GM21619 (cell line): ENCODE measurements at regions not wholly inside any gene's neighbourhood (a gene's known extent, or its start where the extent isn't known, plus 50 kb on each side); places are given as distances from the start of the nearest gene placed in this dataset.

Experiments
- ATAC-seq: cut with Tn5 transposase; IDR thresholded peaks from one replicate; pipeline ENCODE4 v1.9.1; 2021; ENCODE audit not compliant: unreplicated experiment

GRCh38 chr1:34597877-34598514, 156.9 kb upstream of the GJB5 start:
- no peak for ATAC-seq

DNA sequence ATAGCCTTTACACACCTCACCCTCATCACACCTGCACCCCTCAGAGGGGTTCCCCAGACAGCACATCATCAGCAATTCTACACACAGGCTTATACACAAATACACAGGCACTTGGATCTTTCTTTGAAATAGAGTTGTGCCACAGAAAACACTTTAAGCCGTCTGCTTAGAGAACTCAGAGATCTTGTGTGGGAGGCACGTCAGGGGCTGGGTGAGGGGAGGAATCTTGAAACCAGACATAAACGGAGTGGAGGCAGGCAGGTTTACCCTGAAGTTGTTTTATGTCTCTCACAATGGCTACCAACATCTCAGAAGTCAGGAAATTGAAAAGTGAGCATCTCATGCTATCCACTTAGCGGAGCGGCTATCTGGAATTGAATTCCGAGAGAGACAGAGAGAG, 151.9 kb upstream of the GJB5 start:
- no peak for ATAC-seq

DNA sequence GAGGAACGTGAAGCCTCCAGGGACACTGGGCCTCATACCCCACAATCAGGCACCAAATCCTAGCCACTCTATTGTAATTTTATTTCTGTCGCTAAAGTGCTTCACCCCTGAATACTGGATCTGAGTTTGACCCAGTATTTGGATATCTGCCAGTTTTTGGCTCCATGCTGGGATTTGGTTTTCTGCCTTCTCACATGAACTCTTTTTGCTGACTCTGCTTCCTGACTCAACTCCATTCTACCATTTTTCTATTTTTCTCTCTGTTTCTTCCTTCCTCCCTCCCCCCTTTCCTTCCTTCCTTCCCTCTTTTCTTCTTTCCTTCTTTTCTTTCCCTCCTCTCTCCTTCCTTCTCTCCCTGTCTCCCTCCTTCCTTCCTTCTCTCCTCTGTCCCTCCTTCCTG, 151.3 kb upstream of the GJB5 start:
- ATAC-seq = no peak

DNA sequence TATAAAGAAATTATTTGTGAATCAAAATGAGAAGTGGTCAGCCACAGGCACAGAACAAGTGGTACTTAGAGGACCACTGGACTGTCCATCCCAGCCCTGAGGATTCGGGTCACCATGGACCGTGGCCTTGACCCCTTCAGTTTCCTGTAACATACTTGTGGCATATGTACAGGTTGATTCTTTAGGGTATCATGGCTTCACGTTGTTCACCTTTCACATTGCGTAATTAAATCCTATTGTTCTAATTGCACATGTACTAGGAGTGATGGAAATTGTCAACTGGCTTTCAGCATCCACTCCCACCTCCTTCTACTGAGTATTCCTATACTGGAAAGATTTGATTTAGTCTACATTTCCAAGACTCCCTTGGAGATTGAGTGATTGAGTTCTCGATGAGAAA, 148.3 kb upstream of the GJB5 start:
- ATAC-seq = no peak

DNA sequence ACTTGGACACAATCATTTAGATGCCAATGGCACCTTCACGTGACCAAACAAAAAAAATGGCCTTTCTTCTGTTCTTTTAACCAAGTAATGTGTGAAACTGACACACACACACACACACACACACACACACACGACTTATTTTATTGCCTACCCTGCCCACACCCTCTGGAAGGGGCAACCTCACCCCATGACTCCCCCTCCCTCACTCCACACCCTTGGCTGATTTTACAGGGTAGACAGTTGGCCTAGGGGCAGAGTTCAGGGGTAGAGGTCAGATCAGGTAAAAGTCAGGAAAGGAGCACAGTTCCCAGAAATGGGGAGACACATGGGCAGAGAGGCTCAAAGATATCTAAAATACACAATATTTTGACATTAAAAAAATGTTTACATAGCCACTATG, 144.8 kb upstream of the GJB5 start:
- no peak for ATAC-seq

GRCh38 chr1:34611571-34611970, 143.3 kb upstream of the GJB5 start:
- ATAC-seq = no peak

DNA sequence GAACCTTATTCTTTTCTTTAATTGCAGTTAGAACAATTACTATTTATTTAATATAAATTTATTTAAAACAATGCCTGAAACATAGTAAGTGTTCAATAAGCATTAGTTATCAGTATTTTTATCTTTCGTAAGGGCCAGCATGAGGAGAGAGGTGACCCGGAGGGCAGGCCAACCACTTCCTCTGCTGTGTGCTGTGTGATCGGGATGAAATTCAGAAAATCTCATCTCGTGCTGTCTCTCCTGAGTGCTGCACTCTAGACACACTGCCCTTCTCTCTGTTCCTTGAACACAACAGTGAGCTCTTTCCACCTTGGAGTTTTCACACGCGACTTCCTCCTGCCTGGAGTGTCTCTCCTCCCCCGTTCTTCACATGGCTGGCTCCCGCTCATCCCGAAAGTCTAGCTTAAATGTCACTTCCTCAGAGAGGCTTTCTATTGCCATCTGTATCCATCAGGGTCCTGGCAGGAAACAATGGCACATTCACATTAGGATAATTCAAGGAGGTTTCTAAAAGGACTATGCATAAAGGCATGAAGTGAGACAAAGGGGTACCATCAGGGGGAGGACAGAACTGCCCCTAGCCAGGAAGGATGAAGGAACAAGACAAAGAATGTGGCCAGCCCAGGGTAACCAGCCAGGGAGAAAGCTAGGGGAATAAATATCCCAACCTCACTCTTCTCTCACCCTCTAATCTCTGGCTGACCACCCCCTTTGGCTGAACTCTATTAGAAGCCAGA, 142.6 kb upstream of the GJB5 start:
- no peak for ATAC-seq

DNA sequence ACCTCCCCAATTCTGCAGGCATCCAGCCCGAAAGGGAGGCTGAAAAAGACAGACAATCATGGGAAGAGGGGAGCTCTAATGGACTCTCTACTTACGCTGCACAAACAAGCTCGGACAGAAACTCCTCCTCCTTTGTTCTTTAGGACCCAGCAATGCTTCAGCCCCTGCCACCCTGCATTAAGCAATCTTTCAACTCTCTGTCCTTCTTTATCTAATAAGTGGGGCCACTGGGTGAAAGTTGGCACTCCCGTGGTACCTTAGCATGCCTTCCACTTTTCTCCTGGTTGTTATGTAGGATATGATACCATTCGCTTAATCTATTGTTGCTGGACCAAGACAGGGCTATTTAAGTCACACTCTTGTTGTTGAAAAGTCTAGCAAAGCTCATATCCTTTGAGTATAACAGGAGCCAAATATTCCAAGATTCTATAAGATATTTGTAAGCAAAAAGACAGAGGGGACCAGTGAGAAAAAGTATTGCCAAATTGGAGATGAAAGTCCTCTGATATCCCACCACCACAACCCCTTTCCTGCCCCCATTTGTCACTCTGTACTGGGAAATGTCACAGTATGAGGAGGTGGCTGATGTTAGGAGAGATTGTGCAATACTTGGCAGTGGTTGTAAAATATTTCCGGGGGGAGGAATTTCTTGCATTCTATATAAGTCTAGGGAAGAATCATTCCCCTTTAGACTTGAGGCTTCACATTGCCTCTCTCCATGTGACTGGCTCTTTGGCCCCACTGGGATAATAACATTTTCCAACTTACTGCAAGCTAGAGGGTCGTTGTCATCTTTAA, 137.3 kb upstream of the GJB5 start:
- ATAC-seq = no peak

DNA sequence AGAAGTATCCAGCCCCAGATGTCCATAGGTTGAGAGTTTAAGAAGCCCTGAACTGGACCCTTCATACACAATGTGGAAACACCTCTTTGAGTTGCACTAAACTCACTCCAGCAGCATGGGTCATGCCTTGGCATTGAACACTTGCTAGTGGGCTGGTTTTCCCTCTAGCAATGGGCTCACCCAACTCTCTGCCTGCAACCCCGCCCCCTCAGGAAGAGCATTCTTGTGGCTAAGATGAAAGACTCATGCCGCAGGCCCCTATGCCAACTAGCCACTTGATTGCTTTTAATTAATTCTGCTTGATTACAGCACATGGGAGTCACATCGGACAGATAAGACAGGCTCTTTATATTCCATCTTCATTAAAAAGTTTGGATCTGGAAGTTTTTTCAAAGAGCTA, 136.5 kb upstream of the GJB5 start:
- ATAC-seq = no peak

DNA sequence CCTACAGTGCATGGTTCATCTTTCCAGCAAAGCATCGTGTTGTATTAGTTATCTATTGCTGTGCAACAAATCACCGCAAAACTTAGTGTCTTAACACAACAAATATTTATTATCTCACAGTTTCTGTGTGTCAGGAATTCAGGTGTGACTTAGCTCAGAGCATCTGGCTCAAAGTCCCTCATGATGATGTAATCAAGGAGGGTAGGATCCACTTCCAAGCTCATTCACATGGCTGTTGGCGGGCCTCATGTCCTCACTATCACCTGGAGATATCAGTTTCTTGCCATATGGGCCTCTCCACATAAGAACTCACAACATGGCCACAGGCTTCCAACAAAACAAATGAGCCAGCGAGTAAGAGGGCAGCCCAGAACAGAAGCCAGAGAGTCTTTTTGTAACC, 135.6 kb upstream of the GJB5 start:
- ATAC-seq = no peak

DNA sequence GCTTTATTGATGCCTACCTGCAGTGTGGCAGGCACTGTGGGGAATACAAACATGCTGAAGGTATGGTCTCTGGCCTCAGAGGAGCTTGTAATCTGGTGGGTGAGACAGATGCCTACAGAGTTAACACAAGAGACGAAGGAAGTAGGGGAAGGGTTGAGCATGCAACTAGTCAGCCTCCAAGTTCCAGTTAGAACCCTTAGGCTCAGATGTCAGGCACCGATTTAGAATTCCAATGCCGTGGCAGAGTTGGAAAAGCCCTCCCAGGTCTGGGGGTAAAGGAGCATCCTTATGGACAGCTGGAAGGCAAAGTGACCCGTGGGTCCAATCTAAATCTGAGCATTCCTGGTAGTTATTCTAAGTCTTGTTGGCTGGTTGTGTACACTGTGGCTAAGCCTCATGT, 132.9 kb upstream of the GJB5 start:
- no peak for ATAC-seq

DNA sequence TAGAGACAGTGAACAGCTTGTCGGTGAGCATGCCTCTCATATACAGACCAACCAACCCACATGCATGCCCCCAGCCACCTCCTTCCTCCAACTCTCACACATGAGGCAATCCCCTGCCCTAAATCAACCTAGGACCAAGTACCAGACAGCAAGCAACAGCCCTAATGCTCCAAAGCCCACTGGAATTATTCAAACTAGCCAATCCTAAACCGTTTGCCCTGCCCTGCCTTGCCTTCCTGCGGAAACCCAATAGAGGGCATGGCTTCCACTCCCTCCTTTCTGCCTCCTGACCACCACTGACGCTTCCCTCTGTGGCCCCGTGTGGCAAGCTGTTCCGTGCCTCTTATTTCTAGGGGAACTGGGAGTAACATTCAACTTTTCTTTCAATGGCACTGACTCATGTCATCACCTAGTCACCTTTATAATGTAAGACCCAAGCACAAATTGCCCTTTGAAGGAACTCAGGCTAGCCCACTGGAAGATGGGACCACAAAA, 129.3 kb upstream of the GJB5 start:
- no peak for ATAC-seq

DNA sequence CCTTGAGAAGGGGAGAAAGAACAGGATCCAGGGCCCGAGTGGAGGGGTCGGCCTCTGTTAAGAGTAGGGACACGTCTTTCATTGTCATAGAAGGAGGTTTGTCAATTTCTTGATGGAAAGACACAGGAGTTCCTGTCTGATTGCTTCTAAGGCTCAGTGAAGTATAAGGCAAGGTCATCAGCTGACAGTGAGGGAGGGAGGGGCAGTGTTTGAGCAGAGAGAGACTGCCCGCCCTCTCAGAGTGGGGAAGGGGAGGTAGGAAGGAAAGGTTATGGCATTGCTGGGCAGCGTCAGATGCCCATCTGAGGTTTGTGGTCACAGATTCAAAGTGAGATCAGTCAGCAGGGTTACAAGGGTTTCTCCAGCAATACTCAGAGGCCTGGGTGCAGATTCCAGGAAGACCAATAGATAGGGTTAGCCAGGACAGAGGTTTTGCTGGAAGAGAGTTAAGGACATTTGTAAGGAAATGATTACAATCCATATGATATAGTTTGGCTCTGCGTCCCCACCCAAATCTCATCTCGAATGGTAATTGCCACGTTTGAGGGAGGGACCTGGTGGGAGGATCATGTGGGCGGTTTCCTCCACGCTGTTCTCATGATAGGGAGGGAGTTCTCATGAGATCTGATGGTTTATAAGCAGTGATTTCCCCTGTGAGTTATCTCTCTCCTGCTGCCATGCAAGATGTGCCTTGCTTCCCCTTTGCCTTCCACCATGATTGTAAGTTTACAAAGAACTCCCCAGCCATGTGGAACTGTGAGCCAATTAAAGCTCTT, 127.2 kb upstream of the GJB5 start:
- no peak for ATAC-seq

- no peak for ATAC-seq
Observed at GRCh38 chr1:34631126-34631525, 123.7 kb upstream of the GJB5 start.

GRCh38 chr1:34639701-34640100, 115.1 kb upstream of the GJB5 start:
- ATAC-seq = no peak

DNA sequence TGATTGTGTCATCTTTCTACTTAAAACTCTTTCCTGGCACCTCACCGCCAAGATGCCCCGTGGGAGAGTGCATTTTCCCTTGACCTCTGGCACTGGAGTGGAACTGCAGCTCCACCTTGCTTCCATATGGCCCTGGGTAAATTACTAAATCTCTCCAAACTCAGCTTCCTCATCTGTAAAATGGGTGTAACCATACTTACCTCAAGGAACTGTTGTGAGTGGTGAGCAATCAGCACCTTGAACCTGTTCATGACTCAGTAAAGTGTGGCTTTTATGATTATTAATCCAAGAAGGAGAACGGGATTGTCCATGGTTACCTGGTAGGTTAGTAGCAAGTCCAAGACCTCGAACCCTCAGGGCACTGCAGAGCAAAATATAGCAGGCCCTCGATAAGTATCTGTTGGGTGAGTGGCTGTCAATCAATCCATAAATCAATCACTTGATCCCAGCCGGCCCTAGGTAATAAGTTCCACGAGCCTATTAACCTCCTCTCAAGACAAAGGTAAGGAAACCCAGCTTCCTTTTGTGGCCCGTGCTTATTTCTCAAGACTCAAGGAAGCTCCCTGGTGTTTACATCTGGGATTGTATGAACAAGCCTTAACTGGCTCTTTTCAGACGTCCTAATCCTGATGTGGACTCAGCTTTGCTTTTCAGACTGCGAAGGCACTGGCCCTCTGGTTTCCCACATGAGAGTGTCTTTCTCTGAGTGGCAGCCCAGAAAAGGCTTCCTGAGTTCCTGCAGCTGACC, 114.0 kb upstream of the GJB5 start:
- no peak for ATAC-seq

GRCh38 chr1:34642679-34643078, 112.2 kb upstream of the GJB5 start:
- ATAC-seq = no peak

DNA sequence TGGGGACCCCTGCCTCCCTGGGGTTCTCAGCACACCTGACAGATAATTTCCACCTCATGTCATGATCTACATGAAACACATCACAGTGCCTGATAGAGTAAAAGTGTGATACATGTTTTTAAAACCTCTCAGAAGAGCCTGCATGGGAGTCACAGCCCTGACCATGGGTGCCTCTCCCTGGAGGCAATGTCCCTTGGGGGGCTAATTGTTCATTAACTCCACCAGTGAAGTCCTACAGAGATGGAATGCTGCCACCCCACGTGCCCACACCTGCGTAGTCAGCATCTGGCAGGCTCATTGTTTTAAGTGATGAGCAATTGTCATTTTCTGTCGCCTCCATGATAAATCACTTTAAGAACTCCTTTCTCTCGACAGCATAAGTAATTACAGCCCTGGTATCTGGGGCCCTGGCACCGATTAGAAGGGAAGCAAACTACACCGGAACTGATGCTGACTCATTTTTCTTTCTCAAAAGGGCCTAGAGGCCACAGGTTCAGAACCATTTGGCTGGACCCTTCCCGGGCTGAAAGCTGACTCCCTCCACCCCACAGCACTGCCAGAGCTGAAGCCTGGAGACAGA, 109.6 kb upstream of the GJB5 start:
- no peak for ATAC-seq

DNA sequence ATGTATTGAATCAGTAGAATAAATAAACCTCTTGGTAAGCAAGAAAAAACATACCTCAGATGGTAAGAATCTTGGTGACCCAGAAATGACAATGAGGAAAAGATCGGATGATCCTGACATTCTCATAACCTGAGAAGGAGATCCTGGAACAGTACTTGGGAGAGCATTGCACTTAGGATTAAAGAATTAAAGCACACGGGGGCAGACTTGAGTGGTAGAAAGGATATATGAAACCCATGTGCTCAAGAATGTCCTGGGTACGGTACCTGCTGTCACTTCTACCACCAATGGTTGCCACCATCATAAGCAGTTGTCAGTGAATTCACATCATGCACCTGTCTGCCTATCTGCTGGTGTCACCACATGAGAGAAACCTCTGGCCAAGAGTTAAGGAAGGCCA, 108.9 kb upstream of the GJB5 start:
- no peak for ATAC-seq

GRCh38 chr1:34648501-34648900, 106.3 kb upstream of the GJB5 start:
- no peak for ATAC-seq
